Ovary (tissue), 7 donors: ENCODE measurements at regions not wholly inside any gene's neighbourhood (a gene's known extent, or its start where the extent isn't known, plus 50 kb on each side); places are given as distances from the start of the nearest gene placed in this dataset.

Experiments
- DNase-seq, 5 donors: peaks; one replicate each; pipeline ENCODE4 v3.0.0-alpha.2; 2019 to 2020
- H3K27ac ChIP-seq, 2 donors: fragments of 200-600 bp; one replicate each; pipeline versions ENCODE4 v1.5.1 to v1.8.0; 2019 to 2022
- H3K27me3 ChIP-seq: fragments of 200-600 bp; one replicate; pipeline ENCODE4 v1.8.0; 2022
- H3K36me3 ChIP-seq: fragments of 200-600 bp; sonication (generic); one replicate; pipeline ENCODE4 v1.5.1; 2019
- H3K4me1 ChIP-seq: one replicate; pipeline ENCODE4 v1.8.1; 2013; ENCODE audit warnings: mild to moderate bottlenecking, moderate library complexity; ENCODE audit not compliant: insufficient read depth
- H3K4me3 ChIP-seq: fragments of 200-600 bp; sonication (generic); one replicate; pipeline ENCODE4 v1.5.1; 2017
- H3K9me3 ChIP-seq, 2 donors: fragments of 200-600 bp in 1 of 2; sonication (generic) in 1 of 2; one replicate each; pipeline versions ENCODE4 v1.5.1 to v1.8.1; 2013 to 2019; ENCODE audit warnings: mild to moderate bottlenecking in 1 of 2, moderate library complexity in 1 of 2
- EP300 ChIP-seq: sonication (generic); formaldehyde crosslinking; IDR thresholded peaks from one replicate; pipeline ENCODE4 v1.6.1; 2017; ENCODE audit warnings: antibody characterized with exemption
- POLR2A ChIP-seq: fragments of 450-650 bp; IDR thresholded peaks from one replicate; pipeline ENCODE4 v1.6.1; 2017; ENCODE audit warnings: antibody characterized with exemption, mild to moderate bottlenecking, moderate library complexity
- WGBS, 3 donors: extraction: QIAGEN DNeasy Blood & Tissue Kit in 1 of 3; methylation state at CpG; one replicate each; pipeline versions ENCODE4 v1.1.5 to v1.1.7; 2013 to 2017; 5-methylcytosine and 5-hydroxymethylcytosine counted together
- intact Hi-C, 4 donors: fragments of 100-400 bp; cut with DNase I; formaldehyde crosslinking; loops; one replicate each; pipeline versions ENCODE4 v1.11.0 to v1.15.1; 2022 to 2023
- TF ChIP-seq, protein P1 (sequence below), 3 donors: fragments of 450-650 bp in 2 of 3; fragments of 200-600 bp in 1 of 3; IDR thresholded peaks; one replicate each; pipeline versions ENCODE4 v1.5.1 to v1.8.0; 2016 to 2022; ENCODE audit warnings: antibody characterized with exemption in 3 of 3, mild to moderate bottlenecking in 1 of 3
- donor health status: DM: no; HTN: no; CAD: no; lungs with moderate emphysema.
- donor health status: DM: no; HTN: no; CAD: no.
- donor health status: Bipolar disorder and iron deficiency.
- donor health status: DM: no; HTN: no; CAD: no.
- donor health status: DM: yes; HTN: yes; CAD: no.

DNA sequence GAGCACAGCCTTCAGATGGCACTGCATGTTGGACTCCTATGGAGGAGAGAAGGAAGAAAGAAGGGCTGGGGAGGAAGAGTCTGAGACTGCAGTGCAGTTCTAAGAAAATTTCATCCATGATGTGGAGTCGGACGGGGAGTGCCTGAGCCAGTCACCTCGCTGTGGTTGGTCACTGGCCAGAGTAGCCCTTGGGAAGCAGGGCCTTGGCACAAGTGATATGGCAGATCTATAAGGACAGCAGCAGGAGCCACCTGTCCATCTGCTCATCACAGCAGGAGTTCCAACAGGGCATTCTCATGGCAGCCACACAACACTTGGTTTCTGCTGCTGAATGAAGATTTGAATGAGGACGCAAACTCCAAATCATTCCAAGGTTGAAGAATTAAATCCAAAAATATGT lies 314.8 kb downstream of the CYP26B1 start:
- Histone ChIP-seq H3K4me1 (no peaks in the 10 kb centered on the region), H3K27ac (no peak overlapping the region), H3K27me3 (no peaks in the 10 kb centered on the region), H3K36me3 (no peaks in the 10 kb centered on the region), H3K4me3 (no peak overlapping the region), H3K9me3 (no peaks in the 10 kb centered on the region)
- 95 to 99% (median 97%) methylated on average over 4 of the region's 4 CpGs for WGBS, 3 donors
- DNase-seq = no peak
- TF ChIP-seq EP300 (no peak), POLR2A (no peak)
- TF ChIP-seq, protein P1, sequence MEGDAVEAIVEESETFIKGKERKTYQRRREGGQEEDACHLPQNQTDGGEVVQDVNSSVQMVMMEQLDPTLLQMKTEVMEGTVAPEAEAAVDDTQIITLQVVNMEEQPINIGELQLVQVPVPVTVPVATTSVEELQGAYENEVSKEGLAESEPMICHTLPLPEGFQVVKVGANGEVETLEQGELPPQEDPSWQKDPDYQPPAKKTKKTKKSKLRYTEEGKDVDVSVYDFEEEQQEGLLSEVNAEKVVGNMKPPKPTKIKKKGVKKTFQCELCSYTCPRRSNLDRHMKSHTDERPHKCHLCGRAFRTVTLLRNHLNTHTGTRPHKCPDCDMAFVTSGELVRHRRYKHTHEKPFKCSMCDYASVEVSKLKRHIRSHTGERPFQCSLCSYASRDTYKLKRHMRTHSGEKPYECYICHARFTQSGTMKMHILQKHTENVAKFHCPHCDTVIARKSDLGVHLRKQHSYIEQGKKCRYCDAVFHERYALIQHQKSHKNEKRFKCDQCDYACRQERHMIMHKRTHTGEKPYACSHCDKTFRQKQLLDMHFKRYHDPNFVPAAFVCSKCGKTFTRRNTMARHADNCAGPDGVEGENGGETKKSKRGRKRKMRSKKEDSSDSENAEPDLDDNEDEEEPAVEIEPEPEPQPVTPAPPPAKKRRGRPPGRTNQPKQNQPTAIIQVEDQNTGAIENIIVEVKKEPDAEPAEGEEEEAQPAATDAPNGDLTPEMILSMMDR (IDR thresholded peaks at IDR 0.05) = no peak
- intact Hi-C loops = no loop called here

DNA sequence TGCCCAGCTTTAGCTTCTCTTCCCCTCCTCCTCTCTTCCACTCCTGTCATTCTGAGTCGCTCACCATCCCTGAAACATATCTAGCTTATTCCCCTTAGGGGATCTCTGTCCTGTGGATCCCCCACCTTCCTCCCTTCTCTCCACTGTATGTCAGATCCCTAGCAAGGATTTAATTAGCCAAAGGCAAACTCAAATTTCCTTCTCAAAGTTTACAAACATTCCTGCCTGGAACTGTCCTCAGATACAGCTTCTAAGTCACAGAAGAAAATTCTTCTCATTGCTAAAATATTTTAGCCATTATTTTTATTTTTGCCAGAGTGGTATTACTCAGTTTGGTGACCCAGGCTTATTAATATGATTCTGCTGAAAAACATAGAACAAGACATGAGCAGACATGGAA lies 315.3 kb downstream of the CYP26B1 start:
- TF ChIP-seq, protein P1 (IDR thresholded peaks at IDR 0.05) = no peak
- TF ChIP-seq POLR2A (no peak), EP300 (no peak)
- Histone ChIP-seq H3K27ac (no peak overlapping the region), H3K4me1 (no peaks in the 10 kb centered on the region), H3K9me3 (no peaks in the 10 kb centered on the region), H3K4me3 (no peak overlapping the region), H3K36me3 (no peaks in the 10 kb centered on the region), H3K27me3 (no peaks in the 10 kb centered on the region)
- 79 to 88% (median 88%) methylated on average over 1 of the region's 1 CpG for WGBS, 3 donors
- DNase-seq = no peak
- intact Hi-C loops = no loop called here

DNA sequence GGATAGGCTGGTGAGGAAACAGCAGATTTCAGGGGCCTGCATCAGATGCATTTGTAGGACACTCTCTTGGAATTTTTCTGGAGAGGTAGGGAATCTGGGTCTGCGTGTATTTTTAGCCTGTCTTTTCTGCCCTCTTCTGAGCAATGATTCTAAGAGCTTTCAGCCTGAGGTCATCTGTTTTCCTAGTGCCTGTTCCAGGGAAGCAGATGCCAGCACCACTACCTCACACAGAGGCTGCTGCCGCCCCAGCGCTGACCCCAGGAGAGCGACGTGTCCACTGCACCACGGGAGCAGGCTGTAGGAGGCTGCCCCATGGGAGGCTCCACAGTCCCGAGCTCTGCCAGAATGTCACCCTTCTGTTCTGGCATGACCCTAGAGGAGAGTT lies 316.5 kb downstream of the CYP26B1 start:
- H3K27me3 ChIP-seq = no peaks in the 10 kb centered on the region
- intact Hi-C loops = no loop called here
- H3K4me3 ChIP-seq = no peak overlapping the region
- H3K36me3 ChIP-seq = no peaks in the 10 kb centered on the region
- WGBS, 3 donors = 31 to 42% (median 40%) methylated on average over 7 of the region's 7 CpGs
- TF ChIP-seq, protein P1 (IDR thresholded peaks at IDR 0.05) = no peak
- TF ChIP-seq POLR2A = no peak
- no peaks in the 10 kb centered on the region for H3K4me1 ChIP-seq
- DNase-seq = no peak
- H3K27ac ChIP-seq = no peak overlapping the region
- H3K9me3 ChIP-seq = no peaks in the 10 kb centered on the region

DNA sequence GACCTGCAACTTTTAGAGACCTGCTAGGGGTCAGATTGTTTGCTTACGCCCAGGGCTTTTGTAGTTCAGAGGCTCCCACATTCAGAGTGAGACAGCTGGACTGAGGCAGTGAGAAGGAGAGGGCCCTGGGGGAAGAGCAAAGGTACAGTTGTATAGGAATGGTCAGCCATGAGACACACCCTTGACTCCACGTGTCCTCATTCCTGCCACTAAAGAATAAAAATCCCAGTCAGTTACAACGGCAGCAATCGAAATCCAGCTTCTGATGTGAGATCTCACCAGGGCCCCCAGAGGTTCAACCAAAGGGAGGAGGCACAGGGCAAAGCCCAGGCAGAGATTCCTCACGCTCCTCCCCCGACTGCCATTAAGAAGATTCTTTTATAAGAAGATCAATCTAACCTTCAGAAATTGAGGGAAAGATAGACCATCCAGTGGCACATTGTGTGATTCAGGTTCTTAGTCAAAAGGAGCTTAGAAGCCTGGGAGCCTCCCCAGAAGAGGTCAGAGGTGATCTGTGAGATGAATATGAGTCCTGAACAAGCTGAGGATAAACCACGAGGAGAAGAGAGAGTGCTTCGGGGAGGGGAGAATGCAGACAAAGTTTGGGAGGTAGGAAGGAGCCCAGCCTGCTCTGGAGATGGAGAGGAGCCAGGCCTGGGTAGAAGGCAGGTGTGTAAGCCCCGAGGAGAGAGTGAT lies 317.0 kb downstream of the CYP26B1 start:
- WGBS, 3 donors = 71 to 77% (median 73%) methylated on average over 9 of the region's 9 CpGs
- DNase-seq = no peak
- Histone ChIP-seq H3K27me3 (no peaks in the 10 kb centered on the region), H3K27ac (no peak overlapping the region), H3K4me1 (no peaks in the 10 kb centered on the region), H3K36me3 (no peaks in the 10 kb centered on the region), H3K4me3 (no peak overlapping the region), H3K9me3 (no peaks in the 10 kb centered on the region)
- intact Hi-C loops = no loop called here
- TF ChIP-seq POLR2A (no peak), EP300 (no peak)
- TF ChIP-seq, protein P1 (IDR thresholded peaks at IDR 0.05) = no peak
